Tongue (tissue), 1 donor: ENCODE measurements at regions not wholly inside any gene's neighbourhood (a gene's known extent, or its start where the extent isn't known, plus 50 kb on each side); places are given as distances from the start of the nearest gene placed in this dataset.
"Not testable (repeated sequence)": the region's sequence is repeated elsewhere in the genome, so short reads cannot be mapped to it uniquely, and the experiment has no call there.

Experiments used
- DNase-seq: peaks from one replicate; pipeline ENCODE4 v3.0.0-alpha.2; 2015

GRCh38 chr1:120941066-120941465 is 51.5 kb downstream of the PPIAL4A start:
- not testable (repeated sequence) for DNase-seq

- not testable (repeated sequence) for DNase-seq
These were observed 52.3 kb downstream of the PPIAL4A start for GRCh38 chr1:120941836-120942217.

- peak; percentile 66 for DNase-seq
These were observed 52.8 kb downstream of the PPIAL4A start for GRCh38 chr1:120942218-120942944.

DNA sequence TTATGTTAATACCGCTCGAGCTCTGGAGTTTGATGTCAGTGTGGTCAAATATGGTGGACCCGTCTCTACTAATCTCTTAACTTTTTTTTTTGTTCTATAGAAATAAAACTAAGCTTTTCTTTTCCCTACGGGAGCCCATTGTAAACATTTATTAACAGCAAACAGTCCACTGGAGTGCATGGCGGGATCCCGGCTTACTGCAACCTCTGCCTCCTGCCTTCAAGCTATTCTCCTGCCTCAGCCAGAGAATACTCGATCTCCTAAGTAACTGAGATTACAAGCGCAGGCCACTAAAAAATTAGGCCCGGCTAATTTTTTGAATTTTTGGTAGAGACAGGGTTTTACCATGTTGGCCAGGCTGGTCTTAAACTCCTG is 53.4 kb downstream of the PPIAL4A start:
- DNase-seq: not testable (repeated sequence)

DNA sequence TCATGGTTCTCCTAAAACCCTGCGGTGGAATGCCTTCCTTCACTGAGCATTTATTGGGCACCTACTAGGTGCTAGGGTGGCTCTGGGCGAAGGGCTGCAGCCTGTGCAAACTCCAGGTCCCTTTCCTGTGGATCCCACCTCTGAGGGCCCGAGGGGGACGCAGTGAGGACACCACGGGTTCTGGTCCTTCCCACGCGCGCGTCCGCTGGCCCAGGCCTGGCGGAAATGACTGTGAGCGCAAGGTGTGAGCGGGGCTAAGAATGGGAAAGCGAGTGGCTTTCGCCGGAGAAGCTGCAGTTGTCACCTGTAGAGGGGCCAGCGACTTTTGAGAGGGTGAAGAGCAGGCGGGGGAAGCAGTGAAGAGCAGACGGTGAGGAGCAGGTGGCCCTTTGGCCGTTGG is 55.1 kb downstream of the PPIAL4A start:
- not testable (repeated sequence) for DNase-seq

DNA sequence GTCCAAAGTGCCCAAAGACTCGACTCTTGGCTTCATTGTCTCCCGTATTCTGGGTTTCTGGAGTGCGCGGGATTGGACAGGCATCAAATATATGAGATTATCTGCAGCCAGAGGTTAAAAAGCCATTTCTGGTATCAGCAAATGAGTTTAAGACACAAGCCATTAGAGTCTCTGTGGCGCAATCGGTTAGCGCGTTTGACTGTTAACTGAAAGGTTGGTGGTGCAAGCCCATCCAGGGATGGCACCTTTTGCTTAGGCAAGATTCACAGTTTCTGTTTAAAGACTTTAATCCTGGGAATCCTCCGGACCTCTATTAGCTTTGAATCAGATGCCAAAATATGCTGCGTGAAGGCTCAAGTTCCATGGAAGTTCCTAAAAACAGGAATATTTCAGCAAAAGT is 55.6 kb downstream of the PPIAL4A start:
- DNase-seq: not testable (repeated sequence)

- DNase-seq: not testable (repeated sequence)
These were observed 57.5 kb downstream of the PPIAL4A start for GRCh38 chr1:120947114-120947513.

DNA sequence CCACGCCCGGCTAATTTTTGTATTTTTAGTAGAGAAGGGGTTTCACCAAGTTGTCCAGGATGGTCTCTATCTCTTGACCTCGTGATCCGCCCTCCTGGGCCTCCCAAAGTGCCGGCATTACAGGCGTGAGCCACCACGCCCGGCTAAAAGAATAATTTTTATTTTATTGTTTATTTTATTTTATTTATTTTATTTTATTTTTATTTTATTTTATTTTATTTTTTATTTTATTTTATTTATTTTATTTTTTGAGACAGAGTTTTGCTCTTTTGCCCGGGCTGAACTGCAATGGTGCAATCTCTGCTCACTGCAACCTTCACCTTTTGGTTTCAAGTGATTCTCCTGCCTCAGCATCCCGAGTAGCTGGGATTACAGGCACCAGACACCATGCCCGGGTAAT is 60.2 kb downstream of the PPIAL4A start:
- not testable (repeated sequence) for DNase-seq

GRCh38 chr1:120950633-120951032 is 61.1 kb downstream of the PPIAL4A start:
- DNase-seq: not testable (repeated sequence)

- not testable (repeated sequence) for DNase-seq
These were observed 61.5 kb downstream of the PPIAL4A start for GRCh38 chr1:120951100-120951499.

DNA sequence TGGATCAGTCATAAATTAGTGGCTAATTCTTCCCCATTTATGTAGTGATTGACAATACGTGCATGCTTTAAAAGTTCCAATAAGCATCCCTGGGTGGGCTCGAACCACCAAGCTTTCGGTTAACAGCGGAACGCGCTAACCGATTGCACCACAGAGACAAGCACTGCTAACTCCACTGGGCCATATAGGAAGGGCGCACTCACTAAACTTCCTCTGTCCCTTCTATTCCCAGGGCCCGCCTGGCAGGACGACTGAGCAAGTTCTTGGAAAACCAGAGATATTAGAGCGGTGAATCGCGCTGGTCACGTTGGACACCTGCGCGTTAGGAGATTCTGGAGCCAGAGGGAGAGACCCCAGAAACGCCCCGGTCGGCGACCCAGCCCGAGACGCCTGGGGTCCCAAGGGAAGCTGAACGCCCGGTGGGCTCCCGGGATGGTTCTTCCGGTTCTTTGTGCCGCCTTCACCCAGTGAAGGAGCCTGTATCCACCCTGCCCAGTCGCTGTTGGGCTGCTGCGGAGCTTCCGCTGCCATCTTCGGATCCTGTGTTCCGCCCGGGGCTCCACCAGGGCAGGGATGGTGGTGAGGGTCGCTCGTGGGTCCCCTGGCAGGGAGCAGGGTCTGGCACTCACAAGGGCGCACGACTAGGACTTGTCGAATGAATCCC is 62.8 kb downstream of the PPIAL4A start:
- DNase-seq: not testable (repeated sequence)

DNA sequence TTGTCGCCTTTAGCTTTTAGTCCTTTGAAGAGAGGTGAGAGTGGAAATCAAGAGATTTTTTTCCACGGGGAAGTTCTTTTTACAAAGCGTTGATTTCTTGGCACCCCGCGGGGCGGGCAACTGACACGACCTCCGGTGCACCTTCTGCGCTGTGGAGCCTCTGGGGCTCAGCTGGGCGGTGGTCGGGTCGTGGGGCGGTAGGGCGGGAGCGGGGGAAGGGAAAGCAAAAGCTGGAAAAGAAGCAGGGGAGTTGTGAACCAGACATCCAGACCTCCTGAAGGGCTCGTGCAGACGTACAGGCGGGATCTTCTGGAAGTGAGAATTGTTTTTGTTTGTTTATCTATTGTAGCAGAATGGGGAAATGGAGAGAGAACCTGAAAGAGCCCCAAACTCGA is 63.3 kb downstream of the PPIAL4A start:
- DNase-seq: not testable (repeated sequence)

GRCh38 chr1:120954736-120955135 is 65.2 kb downstream of the PPIAL4A start:
- no peak for DNase-seq

DNA sequence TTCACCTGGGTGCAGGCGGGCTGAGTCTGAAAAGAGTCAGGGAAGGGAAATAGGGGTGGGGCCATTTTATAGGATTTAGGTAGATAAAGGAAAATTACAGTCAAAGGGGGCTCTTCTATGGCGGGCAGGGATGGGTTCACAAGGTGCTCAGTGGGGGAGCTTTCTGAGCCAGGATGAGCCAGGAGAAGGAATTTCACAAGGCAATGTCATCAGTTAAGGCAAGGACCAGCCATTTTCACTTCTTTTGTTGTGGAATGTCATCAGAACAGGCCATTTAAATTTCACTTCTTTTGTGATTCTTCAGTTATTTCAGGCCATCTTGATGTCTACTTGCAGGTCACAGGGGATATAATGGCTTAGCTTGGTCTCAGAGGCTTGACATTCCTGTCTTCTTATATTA is 66.4 kb downstream of the PPIAL4A start:
- DNase-seq: not testable (repeated sequence)

DNA sequence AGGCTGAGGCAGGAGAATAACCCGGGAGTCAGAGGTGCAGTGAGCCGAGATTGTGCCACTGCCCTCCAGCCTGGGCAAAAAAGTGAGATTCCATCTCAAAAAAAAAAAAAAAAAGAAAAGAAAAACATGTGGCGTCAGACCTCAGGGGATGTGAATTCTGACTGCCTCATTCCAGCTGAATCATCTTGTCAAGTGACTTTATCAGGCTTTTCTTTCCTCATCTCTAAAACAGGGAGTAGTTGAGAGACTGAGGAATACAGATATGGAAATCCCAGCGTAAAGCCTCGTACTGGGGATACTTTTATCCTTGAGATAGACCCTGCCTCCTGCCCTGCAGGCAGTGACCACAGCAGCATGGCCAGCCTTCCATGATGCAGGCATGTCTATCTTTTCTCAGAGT is 76.4 kb downstream of the PPIAL4A start:
- DNase-seq: not testable (repeated sequence)

DNA sequence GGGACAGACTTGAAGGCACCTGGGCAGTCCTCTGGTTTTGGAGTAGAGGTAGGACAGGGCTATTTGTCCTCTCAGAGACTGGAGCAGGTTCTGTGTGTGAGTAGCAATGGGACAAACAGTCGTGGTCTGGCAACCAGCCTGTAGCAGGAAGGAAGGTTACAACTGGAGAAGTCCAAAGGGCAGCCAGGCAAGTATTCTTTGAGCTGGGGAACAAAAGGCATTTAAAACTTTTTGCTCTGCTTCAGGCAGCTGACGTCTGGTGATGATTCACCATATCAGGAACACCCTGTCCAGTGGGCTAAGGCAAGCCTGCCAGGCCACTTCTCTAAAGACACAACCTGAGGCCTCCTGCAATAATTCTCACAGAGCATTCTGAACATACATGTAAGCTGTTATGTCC is 83.3 kb downstream of the PPIAL4A start:
- not testable (repeated sequence) for DNase-seq

GRCh38 chr1:120973836-120974235 is 84.3 kb downstream of the PPIAL4A start:
- not testable (repeated sequence) for DNase-seq

GRCh38 chr1:120977279-120977678 is 87.7 kb downstream of the PPIAL4A start:
- DNase-seq: not testable (repeated sequence)

GRCh38 chr1:120981489-120982094 is 92.0 kb downstream of the PPIAL4A start:
- DNase-seq: not testable (repeated sequence)

GRCh38 chr1:120994614-120995013 is 105.0 kb downstream of the PPIAL4A start:
- DNase-seq: not testable (repeated sequence)

- DNase-seq: not testable (repeated sequence)
These were observed 105.5 kb downstream of the PPIAL4A start for GRCh38 chr1:120995025-120995424.

DNA sequence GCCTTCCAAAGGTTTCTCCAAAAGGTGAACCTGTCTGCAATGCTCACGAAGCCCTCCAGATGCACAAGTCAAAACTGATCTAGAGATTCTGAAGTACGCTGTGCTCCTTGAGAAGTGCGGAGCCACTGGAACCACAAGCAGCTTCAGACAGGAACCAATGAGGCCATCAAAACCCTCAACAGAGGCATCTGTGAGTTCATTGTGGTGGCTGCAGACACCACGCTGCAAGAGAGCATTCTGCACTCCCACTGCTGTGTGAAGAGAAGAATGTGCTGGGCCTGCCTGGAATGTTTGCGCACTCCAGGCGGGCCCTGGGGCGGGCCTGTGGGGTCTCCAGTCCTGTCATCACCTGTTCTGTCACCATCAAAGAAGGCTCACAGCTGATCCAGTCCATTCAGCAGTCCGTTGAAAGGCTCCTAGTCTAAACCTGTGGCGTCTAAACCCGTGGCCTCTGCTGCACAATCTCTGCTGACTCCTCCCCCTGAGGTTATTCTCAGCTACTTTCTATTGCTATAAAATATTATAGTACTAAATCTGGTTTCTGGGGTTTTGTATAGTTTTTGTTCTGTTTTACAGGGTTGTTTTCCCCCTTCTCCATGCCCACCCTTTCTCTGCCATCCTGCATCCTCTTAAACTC is 111.6 kb downstream of the PPIAL4A start:
- not testable (repeated sequence) for DNase-seq

DNA sequence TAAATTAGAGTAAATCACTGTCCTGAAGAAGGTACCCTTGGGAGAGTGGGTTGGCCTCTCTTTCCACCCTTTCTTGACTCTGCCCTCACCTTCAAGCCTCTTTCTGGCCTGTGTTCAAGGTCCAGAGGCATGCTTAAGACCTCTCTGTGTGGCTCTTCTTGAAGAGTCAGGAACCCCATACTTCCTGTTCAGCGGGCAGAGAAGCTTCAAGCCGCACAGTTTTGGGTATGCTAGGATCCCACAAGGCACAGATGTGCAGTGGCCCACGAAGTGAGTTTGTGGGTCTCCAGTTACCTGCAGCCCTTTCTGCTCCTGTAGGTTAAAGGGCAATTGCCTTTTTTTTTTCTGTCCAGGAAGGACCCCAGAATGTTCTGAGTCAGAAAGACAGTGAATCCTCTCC is 113.7 kb downstream of the PPIAL4A start:
- not testable (repeated sequence) for DNase-seq
